ENCODE measurements at regions not wholly inside any gene's neighbourhood (a gene's known extent, or its start where the extent isn't known, plus 50 kb on each side); places are given as distances from the start of the nearest gene placed in this dataset.

DNA sequence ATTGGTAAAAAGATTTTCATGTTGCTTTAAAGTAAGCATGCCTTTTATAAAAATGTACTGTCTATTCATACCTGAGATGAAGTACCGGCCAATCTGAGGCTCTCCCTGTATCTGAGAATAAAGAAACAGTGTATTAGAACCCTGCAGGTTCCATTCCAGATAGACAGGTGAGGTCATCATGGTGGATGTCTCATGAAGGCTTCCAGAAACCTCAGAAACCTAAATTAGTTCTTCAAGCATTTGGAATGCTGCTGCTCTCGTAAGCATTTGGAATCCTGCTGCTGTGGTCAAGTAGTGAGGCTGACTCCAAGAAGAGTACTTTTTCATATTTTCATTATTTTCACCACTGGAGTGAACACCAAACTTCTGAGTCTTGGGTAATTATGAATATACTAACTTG lies 642.3 kb downstream of the MAFB start:
- no peaks in the 10 kb centered on the region for H3K9me3 ChIP-seq (ENCODE audit: control insufficient read depth, insufficient read depth, low read depth, low read length)
- H3K36me3 ChIP-seq (ENCODE audit: control insufficient read depth in 2 of 2, insufficient read depth in 1 of 2, low read length in 2 of 2): no peaks in the 10 kb centered on the region
- no peaks in the 10 kb centered on the region for H3K4me1 ChIP-seq (ENCODE audit: control insufficient read depth, insufficient read depth, low read length)
- no peak for TF ChIP-seq ZNF169 (tag by site-specific recombination; IDR thresholded peaks at IDR 0.05)
- TF ChIP-seq GLI2 (tag by site-specific recombination; IDR thresholded peaks at IDR 0.05; ENCODE audit: borderline replicate concordance, low read depth): no peak
- TF ChIP-seq SETDB1 (IDR thresholded peaks at IDR 0.05; ENCODE audit: insufficient read length, low read length): no peak
- no peak for TF ChIP-seq ZNF423 (tag by site-specific recombination; IDR thresholded peaks at IDR 0.05)
- no peak for TF ChIP-seq ZNF530 (tag by site-specific recombination; IDR thresholded peaks at IDR 0.05; ENCODE audit: low read depth)
- TF ChIP-seq ZNF701 (tag by site-specific recombination; IDR thresholded peaks at IDR 0.05): no peak
- TF ChIP-seq MZF1 (tag by site-specific recombination; IDR thresholded peaks at IDR 0.05; ENCODE audit: borderline replicate concordance): no peak
- no peak for TF ChIP-seq SP7 (tag by site-specific recombination; IDR thresholded peaks at IDR 0.05)
- no peak for TF ChIP-seq TRIM28 (IDR thresholded peaks at IDR 0.05; ENCODE audit: borderline replicate concordance, low read length)
- TF ChIP-seq ZNF776 (tag by site-specific recombination; IDR thresholded peaks at IDR 0.05; ENCODE audit: borderline replicate concordance): no peak
- H3K4me3 ChIP-seq (ENCODE audit: low read depth, low read length): no peak overlapping the region
- no peak overlapping the region for H3K27ac ChIP-seq (ENCODE audit: extremely low read depth, low read depth, low read length)
- ChIA-PET POLR2A (no interaction called here), CTCF (no interaction called here)

DNA sequence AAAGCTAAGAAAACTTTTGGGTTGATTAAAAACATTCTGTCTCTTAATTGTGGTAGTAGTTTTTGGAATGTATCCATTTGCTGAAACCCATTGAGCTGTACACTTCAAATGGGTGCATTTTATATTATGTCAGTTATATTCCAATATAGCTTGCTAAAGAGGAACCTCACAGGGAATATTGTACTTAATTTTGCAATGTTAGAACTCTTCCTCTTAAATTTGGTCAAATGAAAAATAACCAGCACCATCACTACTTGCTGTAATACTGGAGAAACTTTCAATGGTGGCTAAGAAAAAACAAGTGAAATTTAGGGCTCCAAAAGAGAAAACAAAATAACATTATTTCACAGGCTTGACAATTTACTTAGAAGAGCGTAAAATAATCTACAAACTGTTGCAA lies 651.5 kb downstream of the MAFB start:
- H3K27ac ChIP-seq (ENCODE audit: extremely low read depth, low read depth, low read length): no peak overlapping the region
- H3K4me1 ChIP-seq (ENCODE audit: control insufficient read depth, insufficient read depth, low read length): no peaks in the 10 kb centered on the region
- ChIA-PET CTCF (interaction anchor here (0.7 kb wide), 1 partner anchor 11 kb away, joined by 3 read pairs; no protein-coding TSS in a partner anchor), POLR2A (no interaction called here)
- H3K9me3 ChIP-seq (ENCODE audit: control insufficient read depth, insufficient read depth, low read depth, low read length): no peaks in the 10 kb centered on the region
- no peaks in the 10 kb centered on the region for H3K36me3 ChIP-seq (ENCODE audit: control insufficient read depth in 2 of 2, insufficient read depth in 1 of 2, low read length in 2 of 2)
- no peak overlapping the region for H3K4me3 ChIP-seq (ENCODE audit: low read depth, low read length)
- TF ChIP-seq GLIS2 (tag by site-specific recombination; IDR thresholded peaks at IDR 0.05) (no peak), ZNF571 (tag by site-specific recombination; IDR thresholded peaks at IDR 0.05) (no peak), ZNF521 (tag by site-specific recombination; IDR thresholded peaks at IDR 0.05) (no peak), ZNF19 (tag by site-specific recombination; IDR thresholded peaks at IDR 0.05; ENCODE audit: low read depth) (no peak)
- TF ChIP-seq, protein P1, sequence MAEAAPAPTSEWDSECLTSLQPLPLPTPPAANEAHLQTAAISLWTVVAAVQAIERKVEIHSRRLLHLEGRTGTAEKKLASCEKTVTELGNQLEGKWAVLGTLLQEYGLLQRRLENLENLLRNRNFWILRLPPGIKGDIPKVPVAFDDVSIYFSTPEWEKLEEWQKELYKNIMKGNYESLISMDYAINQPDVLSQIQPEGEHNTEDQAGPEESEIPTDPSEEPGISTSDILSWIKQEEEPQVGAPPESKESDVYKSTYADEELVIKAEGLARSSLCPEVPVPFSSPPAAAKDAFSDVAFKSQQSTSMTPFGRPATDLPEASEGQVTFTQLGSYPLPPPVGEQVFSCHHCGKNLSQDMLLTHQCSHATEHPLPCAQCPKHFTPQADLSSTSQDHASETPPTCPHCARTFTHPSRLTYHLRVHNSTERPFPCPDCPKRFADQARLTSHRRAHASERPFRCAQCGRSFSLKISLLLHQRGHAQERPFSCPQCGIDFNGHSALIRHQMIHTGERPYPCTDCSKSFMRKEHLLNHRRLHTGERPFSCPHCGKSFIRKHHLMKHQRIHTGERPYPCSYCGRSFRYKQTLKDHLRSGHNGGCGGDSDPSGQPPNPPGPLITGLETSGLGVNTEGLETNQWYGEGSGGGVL (tag by site-specific recombination; IDR thresholded peaks at IDR 0.05): no peak

DNA sequence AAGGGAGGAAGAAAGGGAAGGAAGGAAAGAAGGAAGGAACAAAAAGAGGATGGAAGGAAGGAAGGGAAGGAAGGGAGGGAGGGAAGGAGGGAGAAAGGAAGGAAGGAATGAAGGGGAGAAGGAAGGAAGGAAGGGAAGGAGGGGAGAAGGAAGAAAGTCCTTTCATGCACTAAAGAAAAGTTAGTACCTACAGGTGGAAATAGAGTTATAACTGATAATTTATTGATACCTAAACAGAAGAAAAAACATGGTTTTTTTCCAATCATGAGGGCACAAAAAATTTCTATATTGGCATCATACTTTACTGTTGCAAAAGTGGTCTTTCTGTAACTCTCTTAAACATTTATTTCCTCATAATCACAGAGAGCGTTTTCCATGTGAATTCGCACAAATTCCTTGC lies 659.4 kb downstream of the MAFB start:
- Histone ChIP-seq H3K27ac (ENCODE audit: extremely low read depth, low read depth, low read length) (no peak overlapping the region), H3K9me3 (ENCODE audit: control insufficient read depth, insufficient read depth, low read depth, low read length) (no peaks in the 10 kb centered on the region), H3K36me3 (ENCODE audit: control insufficient read depth in 2 of 2, insufficient read depth in 1 of 2, low read length in 2 of 2) (no peaks in the 10 kb centered on the region), H3K4me3 (ENCODE audit: low read depth, low read length) (no peak overlapping the region), H3K4me1 (ENCODE audit: control insufficient read depth, insufficient read depth, low read length) (no peaks in the 10 kb centered on the region)
- ChIA-PET POLR2A (no interaction called here), CTCF (no interaction called here)
- TF ChIP-seq, protein P2, sequence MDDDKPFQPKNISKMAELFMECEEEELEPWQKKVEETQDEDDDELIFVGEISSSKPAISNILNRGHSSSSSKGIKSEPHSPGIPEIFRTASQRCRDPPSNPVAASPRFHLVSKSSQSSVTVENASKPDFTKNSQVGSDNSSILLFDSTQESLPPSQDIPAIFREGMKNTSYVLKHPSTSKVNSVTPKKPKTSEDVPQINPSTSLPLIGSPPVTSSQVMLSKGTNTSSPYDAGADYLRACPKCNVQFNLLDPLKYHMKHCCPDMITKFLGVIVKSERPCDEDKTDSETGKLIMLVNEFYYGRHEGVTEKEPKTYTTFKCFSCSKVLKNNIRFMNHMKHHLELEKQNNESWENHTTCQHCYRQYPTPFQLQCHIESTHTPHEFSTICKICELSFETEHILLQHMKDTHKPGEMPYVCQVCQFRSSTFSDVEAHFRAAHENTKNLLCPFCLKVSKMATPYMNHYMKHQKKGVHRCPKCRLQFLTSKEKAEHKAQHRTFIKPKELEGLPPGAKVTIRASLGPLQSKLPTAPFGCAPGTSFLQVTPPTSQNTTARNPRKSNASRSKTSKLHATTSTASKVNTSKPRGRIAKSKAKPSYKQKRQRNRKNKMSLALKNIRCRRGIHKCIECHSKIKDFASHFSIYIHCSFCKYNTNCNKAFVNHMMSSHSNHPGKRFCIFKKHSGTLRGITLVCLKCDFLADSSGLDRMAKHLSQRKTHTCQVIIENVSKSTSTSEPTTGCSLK (tag by site-specific recombination; IDR thresholded peaks at IDR 0.05): no peak
- TF ChIP-seq, protein P3, sequence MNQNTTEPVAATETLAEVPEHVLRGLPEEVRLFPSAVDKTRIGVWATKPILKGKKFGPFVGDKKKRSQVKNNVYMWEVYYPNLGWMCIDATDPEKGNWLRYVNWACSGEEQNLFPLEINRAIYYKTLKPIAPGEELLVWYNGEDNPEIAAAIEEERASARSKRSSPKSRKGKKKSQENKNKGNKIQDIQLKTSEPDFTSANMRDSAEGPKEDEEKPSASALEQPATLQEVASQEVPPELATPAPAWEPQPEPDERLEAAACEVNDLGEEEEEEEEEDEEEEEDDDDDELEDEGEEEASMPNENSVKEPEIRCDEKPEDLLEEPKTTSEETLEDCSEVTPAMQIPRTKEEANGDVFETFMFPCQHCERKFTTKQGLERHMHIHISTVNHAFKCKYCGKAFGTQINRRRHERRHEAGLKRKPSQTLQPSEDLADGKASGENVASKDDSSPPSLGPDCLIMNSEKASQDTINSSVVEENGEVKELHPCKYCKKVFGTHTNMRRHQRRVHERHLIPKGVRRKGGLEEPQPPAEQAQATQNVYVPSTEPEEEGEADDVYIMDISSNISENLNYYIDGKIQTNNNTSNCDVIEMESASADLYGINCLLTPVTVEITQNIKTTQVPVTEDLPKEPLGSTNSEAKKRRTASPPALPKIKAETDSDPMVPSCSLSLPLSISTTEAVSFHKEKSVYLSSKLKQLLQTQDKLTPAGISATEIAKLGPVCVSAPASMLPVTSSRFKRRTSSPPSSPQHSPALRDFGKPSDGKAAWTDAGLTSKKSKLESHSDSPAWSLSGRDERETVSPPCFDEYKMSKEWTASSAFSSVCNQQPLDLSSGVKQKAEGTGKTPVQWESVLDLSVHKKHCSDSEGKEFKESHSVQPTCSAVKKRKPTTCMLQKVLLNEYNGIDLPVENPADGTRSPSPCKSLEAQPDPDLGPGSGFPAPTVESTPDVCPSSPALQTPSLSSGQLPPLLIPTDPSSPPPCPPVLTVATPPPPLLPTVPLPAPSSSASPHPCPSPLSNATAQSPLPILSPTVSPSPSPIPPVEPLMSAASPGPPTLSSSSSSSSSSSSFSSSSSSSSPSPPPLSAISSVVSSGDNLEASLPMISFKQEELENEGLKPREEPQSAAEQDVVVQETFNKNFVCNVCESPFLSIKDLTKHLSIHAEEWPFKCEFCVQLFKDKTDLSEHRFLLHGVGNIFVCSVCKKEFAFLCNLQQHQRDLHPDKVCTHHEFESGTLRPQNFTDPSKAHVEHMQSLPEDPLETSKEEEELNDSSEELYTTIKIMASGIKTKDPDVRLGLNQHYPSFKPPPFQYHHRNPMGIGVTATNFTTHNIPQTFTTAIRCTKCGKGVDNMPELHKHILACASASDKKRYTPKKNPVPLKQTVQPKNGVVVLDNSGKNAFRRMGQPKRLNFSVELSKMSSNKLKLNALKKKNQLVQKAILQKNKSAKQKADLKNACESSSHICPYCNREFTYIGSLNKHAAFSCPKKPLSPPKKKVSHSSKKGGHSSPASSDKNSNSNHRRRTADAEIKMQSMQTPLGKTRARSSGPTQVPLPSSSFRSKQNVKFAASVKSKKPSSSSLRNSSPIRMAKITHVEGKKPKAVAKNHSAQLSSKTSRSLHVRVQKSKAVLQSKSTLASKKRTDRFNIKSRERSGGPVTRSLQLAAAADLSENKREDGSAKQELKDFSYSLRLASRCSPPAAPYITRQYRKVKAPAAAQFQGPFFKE (tag by site-specific recombination; IDR thresholded peaks at IDR 0.05; ENCODE audit: borderline replicate concordance): no peak
- TF ChIP-seq ZNF416 (tag by site-specific recombination; IDR thresholded peaks at IDR 0.05): no peak
- no peak for TF ChIP-seq ZBTB20 (tag by site-specific recombination; IDR thresholded peaks at IDR 0.05)
- TF ChIP-seq, protein P4, sequence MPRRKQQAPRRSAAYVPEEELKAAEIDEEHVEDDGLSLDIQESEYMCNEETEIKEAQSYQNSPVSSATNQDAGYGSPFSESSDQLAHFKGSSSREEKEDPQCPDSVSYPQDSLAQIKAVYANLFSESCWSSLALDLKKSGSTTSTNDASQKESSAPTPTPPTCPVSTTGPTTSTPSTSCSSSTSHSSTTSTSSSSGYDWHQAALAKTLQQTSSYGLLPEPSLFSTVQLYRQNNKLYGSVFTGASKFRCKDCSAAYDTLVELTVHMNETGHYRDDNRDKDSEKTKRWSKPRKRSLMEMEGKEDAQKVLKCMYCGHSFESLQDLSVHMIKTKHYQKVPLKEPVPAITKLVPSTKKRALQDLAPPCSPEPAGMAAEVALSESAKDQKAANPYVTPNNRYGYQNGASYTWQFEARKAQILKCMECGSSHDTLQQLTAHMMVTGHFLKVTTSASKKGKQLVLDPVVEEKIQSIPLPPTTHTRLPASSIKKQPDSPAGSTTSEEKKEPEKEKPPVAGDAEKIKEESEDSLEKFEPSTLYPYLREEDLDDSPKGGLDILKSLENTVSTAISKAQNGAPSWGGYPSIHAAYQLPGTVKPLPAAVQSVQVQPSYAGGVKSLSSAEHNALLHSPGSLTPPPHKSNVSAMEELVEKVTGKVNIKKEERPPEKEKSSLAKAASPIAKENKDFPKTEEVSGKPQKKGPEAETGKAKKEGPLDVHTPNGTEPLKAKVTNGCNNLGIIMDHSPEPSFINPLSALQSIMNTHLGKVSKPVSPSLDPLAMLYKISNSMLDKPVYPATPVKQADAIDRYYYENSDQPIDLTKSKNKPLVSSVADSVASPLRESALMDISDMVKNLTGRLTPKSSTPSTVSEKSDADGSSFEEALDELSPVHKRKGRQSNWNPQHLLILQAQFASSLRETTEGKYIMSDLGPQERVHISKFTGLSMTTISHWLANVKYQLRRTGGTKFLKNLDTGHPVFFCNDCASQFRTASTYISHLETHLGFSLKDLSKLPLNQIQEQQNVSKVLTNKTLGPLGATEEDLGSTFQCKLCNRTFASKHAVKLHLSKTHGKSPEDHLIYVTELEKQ (tag by site-specific recombination; IDR thresholded peaks at IDR 0.05; ENCODE audit: borderline replicate concordance): no peak

Data from HEK293 (cell line).